SU-DHL-6 (cell line): ENCODE measurements at regions not wholly inside any gene's neighbourhood (a gene's known extent, or its start where the extent isn't known, plus 50 kb on each side); places are given as distances from the start of the nearest gene placed in this dataset.

ENCODE experiments used
- EZH2phosphoT487 ChIP-seq: fragments of 200-600 bp; sonication (generic), shearing (Covaris generic); conservative IDR thresholded peaks from 2 replicates; pipeline ENCODE4 v1.6.1; 2018; ENCODE audit warnings: mild to moderate bottlenecking, antibody characterized with exemption, low read length, moderate library complexity, mixed read lengths
- TF ChIP-seq, protein P1 (sequence below): fragments of 200-600 bp; sonication (generic); IDR thresholded peaks from one replicate; pipeline ENCODE4 v1.5.1; 2017; ENCODE audit warnings: antibody characterized with exemption, mild to moderate bottlenecking, low read length, moderate library complexity; ENCODE audit not compliant: insufficient read depth, poor library complexity, severe bottlenecking

- TF ChIP-seq, protein P1, sequence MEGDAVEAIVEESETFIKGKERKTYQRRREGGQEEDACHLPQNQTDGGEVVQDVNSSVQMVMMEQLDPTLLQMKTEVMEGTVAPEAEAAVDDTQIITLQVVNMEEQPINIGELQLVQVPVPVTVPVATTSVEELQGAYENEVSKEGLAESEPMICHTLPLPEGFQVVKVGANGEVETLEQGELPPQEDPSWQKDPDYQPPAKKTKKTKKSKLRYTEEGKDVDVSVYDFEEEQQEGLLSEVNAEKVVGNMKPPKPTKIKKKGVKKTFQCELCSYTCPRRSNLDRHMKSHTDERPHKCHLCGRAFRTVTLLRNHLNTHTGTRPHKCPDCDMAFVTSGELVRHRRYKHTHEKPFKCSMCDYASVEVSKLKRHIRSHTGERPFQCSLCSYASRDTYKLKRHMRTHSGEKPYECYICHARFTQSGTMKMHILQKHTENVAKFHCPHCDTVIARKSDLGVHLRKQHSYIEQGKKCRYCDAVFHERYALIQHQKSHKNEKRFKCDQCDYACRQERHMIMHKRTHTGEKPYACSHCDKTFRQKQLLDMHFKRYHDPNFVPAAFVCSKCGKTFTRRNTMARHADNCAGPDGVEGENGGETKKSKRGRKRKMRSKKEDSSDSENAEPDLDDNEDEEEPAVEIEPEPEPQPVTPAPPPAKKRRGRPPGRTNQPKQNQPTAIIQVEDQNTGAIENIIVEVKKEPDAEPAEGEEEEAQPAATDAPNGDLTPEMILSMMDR: no peak
- no peak for TF ChIP-seq EZH2phosphoT487
Observed at GRCh38 chr6:44652547-44652946, 265.0 kb downstream of the CDC5L start.
